GM23338 (cell line): ENCODE measurements at regions not wholly inside any gene's neighbourhood (a gene's known extent, or its start where the extent isn't known, plus 50 kb on each side); places are given as distances from the start of the nearest gene placed in this dataset.

Experiments
- EZH2phosphoT487 ChIP-seq: fragments of 200-600 bp; sonication (generic); IDR thresholded peaks from one replicate; pipeline ENCODE4 v1.8.1; 2018; ENCODE audit warnings: antibody characterized with exemption; ENCODE audit not compliant: unreplicated experiment
- NANOG ChIP-seq: IDR thresholded peaks from 2 replicates; pipeline ENCODE4 v1.6.1; 2016; ENCODE audit warnings: antibody characterized with exemption, borderline replicate concordance
- POLR2AphosphoS5 ChIP-seq: IDR thresholded peaks from 2 replicates; pipeline ENCODE4 v1.6.1; 2016; ENCODE audit warnings: antibody characterized with exemption, low read depth
- REST ChIP-seq: IDR thresholded peaks from one replicate; pipeline ENCODE4 v1.6.1; 2018; ENCODE audit warnings: antibody characterized with exemption; ENCODE audit not compliant: unreplicated experiment
- STAT1 ChIP-seq: IDR thresholded peaks from one replicate; pipeline ENCODE4 v1.6.1; 2016; ENCODE audit warnings: antibody characterized with exemption; ENCODE audit not compliant: unreplicated experiment
- ZNF114 ChIP-seq: fragments of 250-450 bp; sonication (Bioruptor Pico); IDR thresholded peaks from 2 replicates; pipeline ENCODE4 v1.5.0; 2020; ENCODE audit warnings: mild to moderate bottlenecking, moderate library complexity
- ZNF331 ChIP-seq: fragments of 250-450 bp; sonication (Bioruptor Pico); IDR thresholded peaks from 2 replicates; pipeline ENCODE4 v1.5.0; 2020; ENCODE audit warnings: low read depth, mild to moderate bottlenecking, moderate library complexity
- ZNF462 ChIP-seq: fragments of 250-450 bp; sonication (Bioruptor Pico); IDR thresholded peaks from 2 replicates; pipeline ENCODE4 v1.5.0; 2020; ENCODE audit warnings: mild to moderate bottlenecking, moderate library complexity

DNA sequence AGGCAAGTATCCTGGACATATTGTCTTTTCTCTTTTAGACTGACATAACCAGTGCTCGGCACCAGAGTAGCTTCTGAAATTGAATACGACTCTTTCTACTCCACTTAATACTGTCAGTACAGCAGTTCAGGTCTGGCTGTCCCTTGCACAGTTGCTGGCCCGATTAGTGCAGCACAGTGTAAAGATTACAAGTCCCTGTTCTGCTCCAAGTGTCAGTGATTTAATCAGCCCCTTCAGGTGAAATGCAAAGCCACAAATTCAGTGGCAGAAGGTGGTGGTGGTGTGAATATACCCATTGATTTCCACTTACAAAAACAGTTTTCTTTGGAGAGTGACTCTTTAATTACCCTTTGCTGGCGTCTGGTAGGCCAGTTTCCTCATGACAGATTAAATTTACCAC is 545.4 kb downstream of the ADGRL2 start (continued):
- no peak for TF ChIP-seq ZNF462 (CRISPR knock-in tag)
- no peak for TF ChIP-seq ZNF114
- no peak for TF ChIP-seq REST
- no peak for TF ChIP-seq ZNF331 (CRISPR knock-in tag)
- TF ChIP-seq POLR2AphosphoS5 = no peak
- TF ChIP-seq NANOG = no peak
- no peak for TF ChIP-seq EZH2phosphoT487
- TF ChIP-seq STAT1 = no peak
